Activated gamma-delta T cell treated with Interleukin-2 at 50 U/mL for 16 hours (primary cell): ENCODE measurements at regions not wholly inside any gene's neighbourhood (a gene's known extent, or its start where the extent isn't known, plus 50 kb on each side); places are given as distances from the start of the nearest gene placed in this dataset.
"Not testable (repeated sequence)": the region's sequence is repeated elsewhere in the genome, so short reads cannot be mapped to it uniquely, and the experiment has no call there.

Experiments
- DNase-seq: peaks from one replicate; pipeline ENCODE4 v3.0.0-alpha.2; 2020

DNA sequence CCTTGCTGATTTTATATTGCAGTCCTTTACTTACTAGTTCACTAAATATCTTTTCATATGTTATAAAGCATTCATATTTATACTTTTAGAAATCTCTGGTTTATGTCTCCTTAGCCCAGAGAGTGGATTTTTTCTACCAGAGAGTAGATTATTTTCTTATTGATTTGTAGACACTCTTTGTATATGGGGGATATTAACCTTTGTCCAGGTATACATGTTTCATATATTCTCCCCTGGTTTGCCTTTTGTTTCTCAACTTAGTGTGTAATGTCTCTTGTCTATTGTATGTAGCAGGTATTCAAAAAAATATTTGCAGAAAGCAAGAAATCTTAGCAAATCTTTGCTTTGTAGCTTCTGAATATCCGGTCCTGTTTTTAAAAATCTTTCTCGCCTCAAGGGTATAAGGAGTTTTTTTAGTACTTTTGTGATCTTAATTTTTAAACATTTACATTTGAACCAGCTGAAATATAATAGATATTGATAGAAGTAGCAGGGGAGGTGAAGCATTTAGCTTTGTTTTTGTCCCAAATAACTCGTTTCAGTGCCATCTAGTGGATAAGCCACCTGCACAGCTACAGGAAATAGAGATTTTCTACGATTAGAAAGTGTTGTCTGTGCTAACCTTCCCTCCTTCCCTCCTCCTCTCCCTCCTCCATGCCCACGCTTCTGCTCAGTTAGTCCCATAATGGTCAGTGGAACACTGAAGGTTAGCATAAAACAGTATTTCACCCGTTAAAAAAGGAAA lies 97.0 kb downstream of the PHETA1 start:
- no peak for DNase-seq

DNA sequence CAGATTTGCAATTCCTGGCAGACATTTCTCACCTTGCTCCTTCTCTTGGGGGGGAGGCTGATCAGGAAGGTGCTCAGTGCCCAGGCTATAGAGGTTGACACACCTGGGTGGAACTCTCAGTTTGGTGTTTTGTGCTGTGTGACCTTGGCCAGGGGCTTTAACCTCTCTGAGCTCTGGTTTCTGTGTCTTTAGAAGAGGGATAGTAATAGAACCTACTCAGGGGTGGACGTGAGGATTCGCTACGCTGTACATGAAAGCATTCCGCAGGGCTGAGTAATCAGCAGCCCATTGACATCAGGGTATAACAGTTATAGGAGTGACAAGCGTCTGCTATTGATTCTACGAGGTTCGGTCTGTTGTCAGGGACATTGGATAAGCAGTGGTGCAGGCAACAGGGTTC lies 98.1 kb downstream of the PHETA1 start:
- no peak for DNase-seq

DNA sequence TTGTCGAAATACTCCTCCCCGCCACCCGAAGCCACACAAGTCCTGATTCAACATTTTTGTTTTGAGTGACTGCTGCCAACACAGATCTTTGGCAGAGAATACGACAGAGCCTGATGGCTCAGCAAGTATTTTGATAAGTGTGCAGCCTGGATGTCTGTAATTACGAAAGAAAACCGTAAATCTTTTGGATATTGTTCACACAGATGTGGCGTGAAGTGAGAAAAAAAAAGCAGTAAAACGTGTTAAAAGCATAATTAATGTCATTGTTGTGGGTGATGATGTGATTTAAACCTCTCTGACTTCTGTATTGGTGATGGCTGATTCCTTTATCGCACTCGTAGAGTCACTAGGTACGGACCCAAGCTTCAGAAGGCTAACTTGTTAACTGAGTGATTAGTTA lies 98.7 kb downstream of the PHETA1 start:
- DNase-seq = no peak

DNA sequence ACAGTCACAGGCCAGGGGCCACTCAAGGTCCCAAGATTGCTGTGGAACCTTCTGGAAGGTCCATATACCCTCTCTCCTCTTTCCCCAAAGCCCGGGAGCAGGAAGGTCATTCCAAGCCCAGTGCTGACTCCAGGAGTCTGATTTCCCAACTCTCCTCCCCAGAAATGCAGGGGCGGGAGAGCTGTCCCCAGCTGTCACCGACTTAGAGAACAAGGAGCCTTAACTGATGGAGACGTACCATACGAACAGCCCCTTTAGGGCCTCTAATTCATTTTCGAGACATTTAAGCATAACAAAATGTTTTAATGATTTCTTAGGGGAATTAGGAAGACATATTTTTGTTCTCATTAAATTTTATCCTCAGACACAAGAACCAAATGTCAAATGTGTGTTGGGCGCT lies 99.2 kb downstream of the PHETA1 start:
- no peak for DNase-seq

DNA sequence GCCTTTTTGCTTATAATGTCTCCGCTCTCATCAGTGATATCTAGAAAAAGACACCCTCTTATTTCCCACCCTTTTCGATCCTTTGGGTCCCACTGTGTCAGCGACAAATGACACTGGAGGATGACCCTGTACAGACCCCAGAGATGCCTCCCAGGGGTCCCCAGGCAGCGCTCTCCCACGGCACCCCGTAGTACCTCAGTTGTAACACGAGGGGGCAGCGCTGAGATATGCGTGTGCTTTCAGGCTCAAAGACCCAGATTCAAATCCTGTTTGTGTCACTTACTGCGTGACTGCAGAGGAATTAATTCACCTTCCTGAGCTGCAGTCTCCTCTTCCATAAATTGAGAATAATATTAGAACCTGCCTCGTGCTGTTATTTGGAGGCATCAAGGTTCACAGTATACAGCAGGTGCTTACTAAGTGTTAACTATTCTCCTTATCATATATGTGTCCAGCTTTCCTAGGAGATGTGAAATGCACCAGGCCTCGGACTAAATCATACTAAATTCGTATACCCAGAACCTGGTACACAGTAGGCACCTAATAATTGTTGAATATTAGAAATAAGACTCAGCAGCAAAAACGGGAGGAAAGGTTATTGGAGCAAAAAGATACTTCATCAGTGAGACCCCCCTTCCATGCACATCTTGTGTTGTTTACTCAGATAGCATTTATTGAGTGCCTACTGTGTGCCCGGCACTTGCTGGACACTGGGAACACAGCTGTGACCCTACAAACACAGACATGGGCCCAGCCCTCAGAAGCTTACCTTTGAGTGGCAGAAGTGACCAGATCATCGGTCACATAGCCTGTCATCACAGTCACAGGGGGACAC lies 99.9 kb downstream of the PHETA1 start:
- no peak for DNase-seq

DNA sequence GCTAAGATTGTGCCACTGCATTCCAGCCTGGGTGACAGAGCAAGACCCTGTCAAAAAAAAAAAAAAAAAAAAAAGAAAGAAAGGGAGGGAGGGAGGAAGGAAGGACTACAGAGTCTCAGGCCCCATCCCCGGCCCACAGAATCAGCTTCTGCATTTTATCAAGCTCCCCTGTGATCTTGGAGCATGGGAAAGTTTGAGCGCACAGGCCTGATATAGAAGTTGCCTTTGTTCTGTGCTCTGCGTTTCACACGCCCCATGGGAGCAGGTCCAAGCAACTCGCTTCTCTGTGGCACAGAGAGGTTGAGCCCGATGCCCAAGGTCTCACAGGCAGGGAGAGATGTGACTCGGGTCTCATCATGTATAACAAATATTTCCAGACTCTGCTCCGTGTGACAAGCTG lies 101.8 kb downstream of the PHETA1 start:
- DNase-seq = no peak

DNA sequence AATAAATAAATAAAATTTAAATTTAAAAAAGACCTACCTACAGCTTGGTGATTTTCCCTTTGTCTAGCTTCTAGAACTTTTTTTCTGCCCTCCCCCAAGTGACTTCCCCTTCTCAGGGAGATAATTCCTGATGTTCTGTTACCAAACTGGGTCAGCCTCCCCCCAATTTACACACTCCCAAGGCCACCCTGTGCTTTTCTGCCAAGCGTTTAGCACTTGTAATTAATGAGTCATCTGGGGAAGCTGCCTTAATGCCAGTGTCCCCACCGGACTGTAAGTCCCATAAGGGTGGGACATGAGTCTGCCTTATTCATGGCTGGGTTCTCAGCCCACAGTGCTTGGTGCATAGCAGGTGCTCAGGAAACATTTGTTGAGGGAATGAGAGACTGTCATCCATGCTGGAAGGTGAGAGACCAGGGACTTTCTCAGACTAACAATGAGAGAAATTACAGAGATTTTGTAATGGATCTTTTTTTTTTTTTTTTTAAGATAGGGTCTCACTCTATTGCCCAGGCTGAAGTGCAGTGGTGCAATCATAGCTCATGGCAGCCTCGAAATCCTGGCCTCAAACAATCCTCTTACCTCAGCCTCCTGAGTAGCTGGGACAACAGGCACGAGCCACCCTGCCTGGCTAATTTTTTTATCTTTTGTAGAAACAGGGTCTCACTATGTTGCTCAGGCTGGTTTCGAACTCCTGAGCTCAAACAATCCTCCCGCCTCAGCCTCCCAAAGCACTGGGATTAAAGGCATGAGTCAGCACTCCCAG lies 106.8 kb downstream of the PHETA1 start:
- no peak for DNase-seq

DNA sequence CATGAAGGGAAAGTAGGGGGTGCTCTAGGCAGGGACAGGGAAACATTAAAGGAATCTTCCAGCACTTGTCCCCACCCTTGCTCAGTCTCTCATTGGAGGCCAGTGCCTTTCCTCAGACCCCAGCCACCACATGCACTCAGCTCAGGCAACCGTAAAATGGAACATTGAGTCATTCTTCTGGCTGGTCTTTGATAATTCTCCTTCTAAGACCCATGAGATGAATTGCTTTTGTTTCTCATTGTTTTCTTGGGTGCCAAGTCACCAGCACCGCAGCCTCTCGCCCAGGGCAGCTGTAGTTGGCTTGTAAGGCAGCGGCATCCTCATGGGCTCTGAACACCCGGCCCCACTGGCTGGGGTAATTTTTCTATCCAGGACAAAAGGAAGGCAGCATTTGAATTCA lies 108.2 kb downstream of the PHETA1 start:
- DNase-seq = no peak

DNA sequence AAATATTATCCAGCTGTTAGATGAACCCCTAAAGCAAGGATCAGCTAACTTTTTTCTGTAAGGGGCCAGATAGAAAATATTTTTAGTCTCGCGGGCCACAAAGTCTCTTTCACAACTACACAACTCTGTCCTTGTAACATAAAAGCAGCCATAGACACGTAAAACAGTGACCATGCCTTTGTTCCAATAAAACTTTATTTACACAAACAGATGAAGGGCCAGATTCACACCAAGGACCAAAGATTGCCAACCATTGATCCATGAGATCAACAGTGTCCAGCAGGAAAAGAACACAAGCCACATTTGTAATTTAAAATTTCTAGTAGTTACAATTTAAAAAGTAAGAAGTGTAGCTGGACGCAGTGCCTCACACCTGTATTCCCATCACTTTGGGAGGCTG lies 109.7 kb downstream of the PHETA1 start:
- DNase-seq = no peak

DNA sequence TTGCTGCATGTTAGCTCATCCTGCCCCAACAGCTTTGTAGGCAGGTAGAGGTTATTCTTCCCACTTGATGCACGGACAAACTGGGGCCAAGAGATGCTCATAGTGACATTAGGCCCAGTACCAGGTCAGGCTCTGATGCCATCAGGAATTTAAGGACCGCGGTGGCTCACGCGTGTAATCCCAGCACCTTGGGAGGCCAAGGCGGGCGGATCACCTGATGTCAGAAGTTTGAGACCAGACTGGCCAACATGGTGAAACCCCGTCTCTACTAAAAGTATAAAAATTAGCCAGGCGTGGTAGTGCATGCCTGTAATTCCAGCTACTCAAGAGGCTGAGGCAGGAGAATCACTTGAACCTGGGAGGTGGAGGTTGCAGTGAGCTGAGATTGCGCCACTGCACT lies 110.8 kb downstream of the PHETA1 start:
- DNase-seq = not testable (repeated sequence)

DNA sequence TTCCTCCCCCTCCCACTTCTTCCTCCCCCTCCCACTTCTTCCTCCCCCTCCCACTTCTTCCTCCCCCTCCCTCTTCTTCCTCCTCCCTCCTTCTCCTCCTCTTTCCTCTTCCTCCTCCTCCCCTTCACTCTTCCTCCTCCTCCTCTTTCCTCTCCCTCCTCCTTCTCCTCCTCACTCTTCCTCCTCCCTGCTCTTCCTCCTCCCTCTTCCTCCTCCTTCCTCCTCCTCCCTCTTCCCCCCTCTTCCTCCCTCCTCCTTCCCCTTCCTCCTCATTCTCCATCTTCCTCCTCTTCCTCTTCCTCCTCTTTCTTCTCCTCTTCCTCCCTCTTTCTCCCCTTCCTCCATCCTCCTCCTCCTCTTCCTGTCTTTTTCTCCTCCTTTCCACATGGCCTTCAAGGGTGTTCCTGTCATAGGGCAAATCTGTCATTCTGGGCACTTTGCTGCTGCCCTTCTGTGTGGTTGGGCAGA lies 111.4 kb downstream of the PHETA1 start:
- no peak for DNase-seq

DNA sequence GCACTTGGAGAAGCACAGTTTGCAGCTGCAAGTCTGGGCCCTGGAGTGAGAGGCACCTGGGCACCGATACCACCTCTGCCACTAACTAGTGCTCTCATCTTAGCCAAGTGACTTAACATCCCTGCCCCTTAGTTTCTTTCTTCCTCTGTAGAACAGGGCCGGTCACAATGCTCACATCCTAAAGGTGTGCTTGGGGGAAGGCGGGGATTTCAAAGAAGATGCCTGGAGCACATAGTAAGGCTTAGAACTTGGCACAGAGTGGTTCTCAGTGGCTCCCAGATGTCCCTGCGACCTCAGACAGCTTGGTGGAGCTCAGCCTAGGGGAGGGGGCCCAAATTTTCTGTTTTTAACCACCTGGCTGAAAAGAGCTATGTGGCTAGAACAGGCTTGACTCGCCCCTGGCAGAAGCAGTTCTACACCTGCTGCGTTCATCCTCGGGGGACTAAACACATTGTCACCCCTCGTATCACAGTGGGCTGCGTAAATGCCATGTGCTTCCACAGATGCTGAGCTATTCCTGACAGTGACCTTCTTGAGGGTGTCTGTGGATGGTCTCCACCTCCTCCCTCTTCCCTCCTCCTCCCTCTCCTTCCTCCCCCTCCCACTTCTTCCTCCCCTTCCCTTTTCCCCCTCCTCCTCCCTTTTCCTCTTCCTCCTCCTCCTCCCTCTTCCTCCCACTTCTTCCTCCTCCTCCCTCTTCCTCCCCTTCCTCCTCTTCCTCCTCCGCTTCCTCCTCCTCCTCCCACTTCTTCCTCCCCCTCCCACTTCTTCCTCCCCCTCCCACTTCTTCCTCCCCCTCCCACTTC lies 112.1 kb downstream of the PHETA1 start:
- no peak for DNase-seq

DNA sequence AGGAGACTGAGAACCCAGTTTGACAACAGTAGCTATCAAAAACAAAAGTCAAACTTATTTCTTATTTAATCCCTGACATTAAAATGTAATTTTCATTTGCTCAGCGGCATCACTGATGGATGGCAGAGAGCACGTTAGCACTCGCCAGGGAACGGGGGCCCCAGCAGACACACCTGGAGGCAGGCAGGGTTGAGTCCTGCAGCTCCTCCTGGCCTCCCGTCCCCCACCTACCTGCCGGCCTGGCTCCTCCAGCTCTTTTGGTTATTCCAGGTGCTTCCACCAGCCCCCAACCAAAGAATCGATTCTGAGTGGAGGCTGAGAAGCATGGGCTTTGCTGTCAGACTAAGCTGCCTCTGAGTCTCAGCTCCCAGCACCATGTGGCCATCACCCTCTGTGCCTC lies 113.6 kb downstream of the PHETA1 start:
- no peak for DNase-seq

DNA sequence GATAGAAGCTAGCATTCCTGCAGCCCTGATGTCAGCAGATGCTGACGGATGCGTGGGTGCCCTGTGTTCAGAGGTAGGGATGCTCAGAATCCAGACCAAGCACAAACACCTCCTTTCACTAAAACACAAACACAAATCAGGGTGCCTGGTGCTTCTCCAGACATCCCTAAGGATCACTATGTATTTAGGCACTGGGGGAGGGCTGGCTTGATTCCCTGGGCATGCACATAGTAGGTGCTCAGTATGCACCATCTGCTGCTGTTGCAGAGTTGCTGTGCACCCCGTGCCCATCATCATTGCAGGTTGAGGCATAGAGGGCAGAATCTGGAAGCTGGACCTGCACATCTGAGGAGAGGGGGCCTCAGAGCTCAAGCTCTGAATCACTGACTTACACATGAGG lies 114.8 kb downstream of the PHETA1 start:
- DNase-seq = no peak

DNA sequence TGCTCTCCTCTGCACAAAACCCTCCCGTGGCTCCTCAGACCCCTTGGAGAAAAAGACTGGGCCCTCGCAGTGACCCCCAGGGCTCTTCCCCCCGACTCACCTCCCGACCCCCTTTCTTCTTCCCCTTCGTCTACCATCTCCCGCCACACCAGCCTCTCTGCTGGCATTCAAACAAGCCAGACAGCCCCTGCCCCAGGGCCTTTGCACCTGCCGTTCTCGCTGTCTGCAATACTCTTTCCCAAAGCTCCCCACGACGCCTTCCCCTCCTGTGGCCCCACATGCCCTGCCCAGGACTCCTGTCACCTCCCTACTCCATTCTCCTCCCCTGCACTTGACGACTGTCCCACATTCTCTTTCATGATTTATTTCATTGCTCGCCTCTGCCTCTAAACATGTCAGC lies 115.7 kb downstream of the PHETA1 start:
- no peak for DNase-seq

DNA sequence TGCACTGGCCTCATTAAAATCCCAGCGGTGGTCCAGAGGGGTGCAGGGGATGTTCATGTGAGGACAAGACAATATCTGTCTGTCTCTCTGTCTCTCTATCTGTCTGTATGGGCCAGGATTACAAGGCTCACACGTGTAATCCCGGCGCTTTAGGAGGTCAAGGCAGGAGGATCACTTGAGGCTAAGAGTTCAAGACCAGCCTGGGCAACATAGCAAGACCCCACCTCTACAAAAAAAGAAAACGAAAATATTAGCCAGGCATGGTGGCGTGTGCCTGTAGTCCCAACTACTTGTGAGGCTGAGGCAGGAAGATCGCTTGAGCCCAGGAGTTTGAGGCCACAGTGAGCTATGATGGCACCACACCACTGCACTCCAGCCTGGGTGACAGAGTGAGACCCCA lies 117.1 kb downstream of the PHETA1 start:
- no peak for DNase-seq

DNA sequence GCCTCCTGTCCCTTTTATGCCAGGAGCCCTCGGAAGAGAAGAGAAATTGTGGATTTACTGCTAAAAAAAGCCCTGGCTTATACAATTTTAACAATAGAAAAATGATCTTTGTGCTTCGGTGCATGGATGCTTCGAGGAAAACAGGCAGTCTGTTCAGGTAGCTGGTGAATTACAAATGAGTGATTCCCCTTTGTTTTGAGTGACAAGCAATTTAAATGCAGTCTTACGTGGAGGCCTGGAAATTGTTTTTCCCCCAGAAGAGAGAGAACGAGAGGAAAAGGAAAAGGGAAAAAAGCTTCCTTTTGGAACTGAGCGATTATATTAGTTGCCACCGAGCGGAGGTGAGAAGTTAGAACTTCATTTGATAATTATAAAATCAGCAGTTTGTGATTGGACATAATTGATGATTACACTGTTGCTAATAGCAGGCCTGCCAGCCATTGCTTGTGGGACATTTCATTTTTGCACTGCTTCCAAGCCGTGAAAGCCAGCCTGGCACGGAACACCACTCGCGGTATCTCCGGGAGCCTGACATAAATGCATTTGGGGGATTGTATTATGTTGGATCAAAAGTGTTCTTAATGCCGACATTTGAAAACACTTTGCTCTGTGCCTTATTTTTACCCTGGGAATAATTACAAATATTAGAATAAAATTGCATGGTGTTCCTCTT lies 117.7 kb downstream of the PHETA1 start:
- no peak for DNase-seq

DNA sequence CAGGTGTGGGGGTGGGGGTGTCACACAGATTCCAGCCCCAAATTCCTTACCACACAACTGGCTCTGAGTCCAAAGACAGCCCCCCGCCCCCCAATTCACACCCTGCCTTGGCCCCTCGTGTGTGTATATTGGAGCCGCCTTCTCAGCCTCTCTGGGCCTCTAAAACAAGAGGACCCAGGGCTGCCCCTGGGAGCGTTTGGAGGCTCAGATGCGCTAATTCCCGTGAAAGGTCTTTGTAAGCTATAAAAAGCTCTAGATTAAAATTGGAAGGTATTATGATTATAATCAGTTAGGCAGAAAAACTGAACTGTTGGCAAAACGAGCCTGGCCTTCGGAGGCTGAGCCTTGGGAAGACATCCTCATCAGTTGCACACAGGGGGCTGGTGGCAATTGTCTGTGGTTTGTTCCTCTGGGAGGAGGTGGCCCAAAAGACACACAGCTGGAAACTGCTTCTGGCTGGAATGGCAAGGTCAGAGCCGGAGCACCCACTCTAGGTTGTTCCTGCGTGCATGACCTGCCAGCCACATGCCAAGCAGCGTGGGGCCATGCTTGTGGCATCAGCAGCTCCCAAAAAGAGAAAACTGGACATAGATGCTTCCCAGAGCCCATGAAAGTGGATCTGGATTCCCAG lies 118.5 kb downstream of the PHETA1 start:
- DNase-seq = no peak

DNA sequence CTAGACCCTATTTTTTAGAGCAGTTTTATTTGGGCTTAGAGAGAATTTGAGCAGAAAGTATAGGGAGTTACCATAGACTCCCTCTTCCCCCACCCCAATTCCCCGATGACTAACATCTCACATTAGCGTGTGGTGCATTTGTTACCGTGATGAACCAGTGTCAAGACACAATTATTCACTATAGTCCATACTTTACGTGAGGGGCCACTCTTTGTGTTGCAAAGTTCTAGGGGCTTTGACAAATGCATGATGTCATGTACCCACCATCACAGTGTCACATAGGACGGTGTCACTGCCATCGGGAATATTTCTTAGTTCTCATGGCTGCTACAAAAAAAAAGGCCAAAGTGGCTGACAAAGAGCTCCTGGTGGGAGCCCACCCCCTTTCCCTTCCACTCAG lies 119.1 kb downstream of the PHETA1 start:
- DNase-seq = no peak

DNA sequence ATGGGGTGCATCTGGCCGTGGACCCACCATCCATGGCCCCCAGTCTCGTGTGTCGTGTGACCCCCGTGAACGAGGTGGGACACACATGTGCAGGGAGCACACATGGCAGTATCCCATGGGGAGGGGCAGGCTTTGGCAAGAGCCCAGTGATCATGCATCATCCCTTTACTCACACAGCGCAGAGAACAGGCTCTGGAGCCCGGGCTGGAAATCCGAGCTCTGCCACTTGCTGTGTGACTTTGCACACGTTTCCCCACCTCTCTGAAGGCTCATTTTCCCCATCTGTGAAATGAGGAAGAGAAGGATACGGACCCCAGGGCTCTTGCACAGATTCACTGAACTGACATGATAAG lies 119.9 kb downstream of the PHETA1 start:
- DNase-seq = no peak

DNA sequence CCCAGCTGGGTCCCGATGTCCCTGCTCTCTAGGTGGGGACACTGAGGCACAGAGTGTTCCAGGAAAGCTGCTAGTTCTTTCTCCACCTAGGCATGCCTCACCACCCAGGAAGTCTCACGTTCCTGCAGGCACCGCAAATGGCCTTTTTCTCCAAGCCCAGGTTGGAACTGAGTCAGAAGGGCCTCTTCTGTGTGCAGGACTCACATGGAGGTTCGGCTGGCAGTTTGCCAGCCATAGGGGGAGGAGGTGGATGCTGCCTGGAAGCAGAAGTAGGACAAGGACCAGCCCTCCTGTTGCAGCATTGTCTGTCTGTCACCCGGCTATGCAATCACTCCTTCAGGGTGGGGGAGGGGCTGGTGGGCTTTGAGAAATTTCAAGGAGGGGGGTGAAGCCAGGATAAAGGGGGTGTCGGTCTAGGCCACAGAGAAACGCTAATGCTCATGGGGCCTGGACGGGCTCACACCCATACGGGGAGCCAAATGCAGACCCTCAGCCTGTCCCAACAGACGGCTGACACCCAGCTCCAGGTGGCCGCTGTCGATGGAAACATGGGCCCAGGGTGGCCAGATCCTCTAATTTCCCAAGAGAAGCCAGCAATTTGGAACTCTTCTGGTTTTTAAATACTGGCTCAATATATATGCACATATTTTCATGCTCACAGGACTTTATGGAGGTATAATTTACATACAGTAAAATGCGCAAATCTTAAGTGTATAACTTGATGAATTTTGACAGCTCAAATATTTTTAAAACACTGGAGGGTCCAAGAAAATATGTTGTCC lies 120.5 kb downstream of the PHETA1 start:
- DNase-seq = no peak
